Gastroesophageal sphincter (tissue), 3 donors: ENCODE measurements at regions not wholly inside any gene's neighbourhood (a gene's known extent, or its start where the extent isn't known, plus 50 kb on each side); places are given as distances from the start of the nearest gene placed in this dataset.

Experiments
- CTCF ChIP-seq, 4 experiments: fragments of 200-600 bp in 2 of 4; fragments of 450-650 bp in 2 of 4; sonication (generic) in 1 of 4; IDR thresholded peaks; one replicate each; pipeline ENCODE4 v1.5.1; 2017 to 2019; ENCODE audit warnings: antibody characterized with exemption in 4 of 4, mild to moderate bottlenecking in 2 of 4, moderate library complexity in 2 of 4
- EP300 ChIP-seq: sonication (generic); formaldehyde crosslinking; IDR thresholded peaks from one replicate; pipeline ENCODE4 v1.6.1; 2017; ENCODE audit warnings: antibody characterized with exemption, mild to moderate bottlenecking
- POLR2A ChIP-seq, 2 donors: fragments of 450-650 bp; IDR thresholded peaks; one replicate each; pipeline ENCODE4 v1.6.1; 2017; ENCODE audit warnings: antibody characterized with exemption in 2 of 2, mild to moderate bottlenecking in 2 of 2, moderate library complexity in 1 of 2
- POLR2AphosphoS5 ChIP-seq: sonication (generic); formaldehyde crosslinking; IDR thresholded peaks from one replicate; pipeline ENCODE4 v1.6.1; 2017; ENCODE audit warnings: antibody characterized with exemption

GRCh38 chr10:128875030-128875744 is 591.9 kb upstream of the MGMT start:
- TF ChIP-seq POLR2A (IDR thresholded peaks at IDR 0.05), result no peak
- TF ChIP-seq CTCF (IDR thresholded peaks at IDR 0.05), result no peak
- TF ChIP-seq POLR2AphosphoS5, result no peak
- TF ChIP-seq EP300, result no peak
